CD4-positive, alpha-beta T cell treated with Interleukin-10 for 1 hour (primary cell): ENCODE measurements at regions not wholly inside any gene's neighbourhood (a gene's known extent, or its start where the extent isn't known, plus 50 kb on each side); places are given as distances from the start of the nearest gene placed in this dataset.

Source experiments
- DNase-seq: peaks from one replicate; pipeline ENCODE4 v3.0.0-alpha.2; 2020

- no peak for DNase-seq
These were observed 181.8 kb downstream of the KATNAL1 start for GRCh38 chr13:30125422-30126073.

- DNase-seq, result no peak
These were observed 183.1 kb downstream of the KATNAL1 start for GRCh38 chr13:30124131-30124768.

- no peak for DNase-seq
These were observed 183.8 kb downstream of the KATNAL1 start for GRCh38 chr13:30123575-30123974.

GRCh38 chr13:30121666-30122065 lies 185.7 kb downstream of the KATNAL1 start:
- DNase-seq, result no peak

GRCh38 chr13:30121244-30121643 lies 186.1 kb downstream of the KATNAL1 start:
- no peak for DNase-seq

- no peak for DNase-seq
These were observed 187.1 kb downstream of the KATNAL1 start for GRCh38 chr13:30120133-30120822.

GRCh38 chr13:30119476-30119875 lies 187.9 kb downstream of the KATNAL1 start:
- peak; percentile 27 for DNase-seq

- DNase-seq, result no peak
These were observed 191.0 kb downstream of the KATNAL1 start for GRCh38 chr13:30116379-30116778.

GRCh38 chr13:30115257-30115600 lies 192.1 kb downstream of the KATNAL1 start:
- DNase-seq, result no peak

GRCh38 chr13:30114571-30115256 lies 192.6 kb downstream of the KATNAL1 start:
- peak; percentile 91 for DNase-seq

- DNase-seq, result no peak
These were observed 193.3 kb downstream of the KATNAL1 start for GRCh38 chr13:30113983-30114570.

GRCh38 chr13:30113551-30113950 lies 193.8 kb downstream of the KATNAL1 start:
- no peak for DNase-seq

GRCh38 chr13:30112602-30113435 lies 194.5 kb downstream of the KATNAL1 start:
- peak; percentile 83 for DNase-seq

- DNase-seq, result no peak
These were observed 195.5 kb downstream of the KATNAL1 start for GRCh38 chr13:30111810-30112209.

GRCh38 chr13:30110301-30111070 lies 196.9 kb downstream of the KATNAL1 start:
- DNase-seq, result no peak

GRCh38 chr13:30109471-30110135 lies 197.7 kb downstream of the KATNAL1 start:
- DNase-seq, result no peak

- no peak for DNase-seq
These were observed 198.5 kb downstream of the KATNAL1 start for GRCh38 chr13:30108913-30109237.

GRCh38 chr13:30108216-30108912 lies 199.0 kb downstream of the KATNAL1 start:
- DNase-seq, result no peak

GRCh38 chr13:30107521-30108136 lies 199.7 kb downstream of the KATNAL1 start:
- DNase-seq, result no peak

- no peak for DNase-seq
These were observed 200.2 kb downstream of the KATNAL1 start for GRCh38 chr13:30107121-30107520.
